Right lobe of liver (tissue), 4 donors: ENCODE measurements at regions not wholly inside any gene's neighbourhood (a gene's known extent, or its start where the extent isn't known, plus 50 kb on each side); places are given as distances from the start of the nearest gene placed in this dataset.

Experiments used
- CTCF ChIP-seq, 4 donors: fragments of 200-600 bp in 3 of 4; fragments of 450-650 bp in 1 of 4; IDR thresholded peaks; one replicate each; pipeline versions ENCODE4 v1.5.1 to v1.8.0; 2016 to 2022; ENCODE audit warnings: antibody characterized with exemption in 4 of 4, mild to moderate bottlenecking in 2 of 4
- POLR2A ChIP-seq: fragments of 450-650 bp; IDR thresholded peaks from one replicate; pipeline ENCODE4 v1.6.1; 2017; ENCODE audit warnings: antibody characterized with exemption, mild to moderate bottlenecking
- donor health status: DM: no; HTN: no; CAD: no.
- donor health status: DM: no; HTN: no; CAD: no.
- donor health status: DM: no; HTN: yes; CAD: no.

GRCh38 chr2:161488131-161488699 is 72.1 kb downstream of the TBR1 start:
- TF ChIP-seq CTCF (IDR thresholded peaks at IDR 0.05) (no peak), POLR2A (no peak)
